ENCODE measurements at regions not wholly inside any gene's neighbourhood (a gene's known extent, or its start where the extent isn't known, plus 50 kb on each side); places are given as distances from the start of the nearest gene placed in this dataset.

GRCh38 chr5:93057311-93057710 is 523.7 kb downstream of the NR2F1-AS1 start:
- no peak for DNase-seq (ENCODE audit: low spot score)
- peaks cover 10% of the 10 kb centered on the region for H3K4me1 Mint-ChIP-seq (ENCODE audit: low read depth)
- no peaks in the 10 kb centered on the region for H3K9me3 Mint-ChIP-seq (ENCODE audit: low read depth)
- no peaks in the 10 kb centered on the region for H3K27me3 Mint-ChIP-seq (ENCODE audit: low read depth)
- H3K36me3 Mint-ChIP-seq (ENCODE audit: low read depth): no peaks in the 10 kb centered on the region
- H3K4me3 Mint-ChIP-seq (ENCODE audit: unreplicated experiment): no peak overlapping the region
- TF ChIP-seq CTCF (IDR thresholded peaks at IDR 0.05): no peak
- no peak overlapping the region for H3K27ac Mint-ChIP-seq (ENCODE audit: unreplicated experiment)

- TF ChIP-seq CTCF (IDR thresholded peaks at IDR 0.05): no peak
- H3K9me3 Mint-ChIP-seq (ENCODE audit: low read depth): no peaks in the 10 kb centered on the region
- no peak overlapping the region for H3K4me3 Mint-ChIP-seq (ENCODE audit: unreplicated experiment)
- no peak overlapping the region for H3K27ac Mint-ChIP-seq (ENCODE audit: unreplicated experiment)
- H3K36me3 Mint-ChIP-seq (ENCODE audit: low read depth): no peaks in the 10 kb centered on the region
- DNase-seq (ENCODE audit: low spot score): no peak
- peaks cover 10% of the 10 kb centered on the region for H3K4me1 Mint-ChIP-seq (ENCODE audit: low read depth)
- no peaks in the 10 kb centered on the region for H3K27me3 Mint-ChIP-seq (ENCODE audit: low read depth)
These were observed 525.0 kb downstream of the NR2F1-AS1 start for GRCh38 chr5:93055971-93056370.

GRCh38 chr5:93055561-93055960 is 525.5 kb downstream of the NR2F1-AS1 start:
- H3K9me3 Mint-ChIP-seq (ENCODE audit: low read depth): no peaks in the 10 kb centered on the region
- no peak for TF ChIP-seq CTCF (IDR thresholded peaks at IDR 0.05)
- no peak overlapping the region for H3K4me3 Mint-ChIP-seq (ENCODE audit: unreplicated experiment)
- H3K4me1 Mint-ChIP-seq (ENCODE audit: low read depth): peaks cover 10% of the 10 kb centered on the region
- no peak overlapping the region for H3K27ac Mint-ChIP-seq (ENCODE audit: unreplicated experiment)
- H3K36me3 Mint-ChIP-seq (ENCODE audit: low read depth): no peaks in the 10 kb centered on the region
- DNase-seq (ENCODE audit: low spot score): no peak
- H3K27me3 Mint-ChIP-seq (ENCODE audit: low read depth): no peaks in the 10 kb centered on the region

- Mint-ChIP-seq H3K4me1 (ENCODE audit: low read depth) (peaks cover 10% of the 10 kb centered on the region), H3K27me3 (ENCODE audit: low read depth) (no peaks in the 10 kb centered on the region), H3K27ac (ENCODE audit: unreplicated experiment) (no peak overlapping the region), H3K4me3 (ENCODE audit: unreplicated experiment) (no peak overlapping the region), H3K9me3 (ENCODE audit: low read depth) (no peaks in the 10 kb centered on the region), H3K36me3 (ENCODE audit: low read depth) (no peaks in the 10 kb centered on the region)
- DNase-seq (ENCODE audit: low spot score): no peak
- no peak for TF ChIP-seq CTCF (IDR thresholded peaks at IDR 0.05)
These were observed 526.4 kb downstream of the NR2F1-AS1 start for GRCh38 chr5:93054424-93055163.

GRCh38 chr5:93053825-93054224 is 527.2 kb downstream of the NR2F1-AS1 start:
- Mint-ChIP-seq H3K4me3 (ENCODE audit: unreplicated experiment) (no peak overlapping the region), H3K27ac (ENCODE audit: unreplicated experiment) (no peak overlapping the region)

More at GRCh38 chr5:93053825-93054224, 527.2 kb downstream of the NR2F1-AS1 start:
- peaks cover 10% of the 10 kb centered on the region for H3K4me1 Mint-ChIP-seq (ENCODE audit: low read depth)
- no peak for DNase-seq (ENCODE audit: low spot score)
- H3K36me3 Mint-ChIP-seq (ENCODE audit: low read depth): no peaks in the 10 kb centered on the region
- no peak for TF ChIP-seq CTCF (IDR thresholded peaks at IDR 0.05)
- H3K27me3 Mint-ChIP-seq (ENCODE audit: low read depth): no peaks in the 10 kb centered on the region
- H3K9me3 Mint-ChIP-seq (ENCODE audit: low read depth): no peaks in the 10 kb centered on the region
